CD4-positive, alpha-beta T cell (primary cell): ENCODE measurements at regions not wholly inside any gene's neighbourhood (a gene's known extent, or its start where the extent isn't known, plus 50 kb on each side); places are given as distances from the start of the nearest gene placed in this dataset.
"Not testable (repeated sequence)": the region's sequence is repeated elsewhere in the genome, so short reads cannot be mapped to it uniquely, and the experiment has no call there.

Experiments
- ATAC-seq: fragments of 200-7000 bp; cut with Tn5 transposase; one replicate; pipeline ENCODE4 v1.10.0; 2022; ENCODE audit warnings: mild to moderate bottlenecking; ENCODE audit not compliant: poor library complexity
- CTCF ChIA-PET: fragments of 350-600 bp; sonication (Branson Sonifier 250); formaldehyde crosslinking; loops from one replicate; lab custom pipeline; 2021; ENCODE audit warnings: antibody characterized with exemption, inconsistent platforms; lab: Charles Lee
- POLR2A ChIA-PET: fragments of 350-600 bp; sonication (Branson Sonifier 250); formaldehyde crosslinking; loops from one replicate; lab custom pipeline; 2021; ENCODE audit warnings: antibody characterized with exemption, inconsistent platforms; lab: Charles Lee
- DNase-seq, 14 experiments: peaks; one replicate each; pipeline ENCODE4 v3.0.0-alpha.2; 2013 to 2020; ENCODE audit warnings: mixed read lengths in 2 of 14
- H3K27ac ChIP-seq, 2 donors: one replicate each; pipeline versions ENCODE4 v1.5.1 to v1.7.0; 2013; ENCODE audit warnings: low read length in 2 of 2, low read depth in 1 of 2, mild to moderate bottlenecking in 1 of 2
- H3K27me3 ChIP-seq, 2 experiments: 1 replicate in 1 of 2; 2 replicates in 1 of 2; pipeline versions ENCODE4 v1.6.1 to v1.7.0; 2013; ENCODE audit warnings: low read length in 2 of 2, control low read depth in 1 of 2, mild to moderate bottlenecking in 1 of 2, moderate library complexity in 1 of 2; ENCODE audit not compliant: insufficient read depth in 2 of 2, control insufficient read depth in 1 of 2
- H3K36me3 ChIP-seq: one replicate; pipeline ENCODE4 v1.6.1; 2013; ENCODE audit warnings: low read length, control low read depth; ENCODE audit not compliant: insufficient read depth
- H3K4me1 ChIP-seq: one replicate; pipeline ENCODE4 v1.6.1; 2013; ENCODE audit warnings: low read length, control low read depth; ENCODE audit not compliant: insufficient read depth
- H3K4me3 ChIP-seq: one replicate; pipeline ENCODE4 v1.5.1; 2013; ENCODE audit warnings: mild to moderate bottlenecking, low read length, moderate library complexity
- H3K9me3 ChIP-seq, 2 experiments: 1 replicate in 1 of 2; 2 replicates in 1 of 2; pipeline versions ENCODE4 v1.6.1 to v1.7.0; 2013; ENCODE audit warnings: low read length in 2 of 2, mild to moderate bottlenecking in 2 of 2, control low read depth in 1 of 2, moderate library complexity in 1 of 2; ENCODE audit not compliant: control insufficient read depth in 1 of 2, insufficient read depth in 1 of 2
- H3K27ac Mint-ChIP-seq: one replicate; pipeline ENCODE4 v1.8.0; 2020; ENCODE audit warnings: mixed read lengths
- H3K27me3 Mint-ChIP-seq: one replicate; pipeline ENCODE4 v1.8.0; 2021; ENCODE audit warnings: mixed read lengths
- H3K36me3 Mint-ChIP-seq: one replicate; pipeline ENCODE4 v1.8.0; 2021; ENCODE audit warnings: low read depth, mixed read lengths
- H3K4me1 Mint-ChIP-seq: one replicate; pipeline ENCODE4 v1.8.0; 2021; ENCODE audit warnings: low read depth, mixed read lengths
- H3K4me3 Mint-ChIP-seq: one replicate; pipeline ENCODE4 v1.8.0; 2020; ENCODE audit warnings: mild to moderate bottlenecking, mixed read lengths
- H3K9me3 Mint-ChIP-seq: one replicate; pipeline ENCODE4 v1.8.0; 2020; ENCODE audit warnings: mixed read lengths
- CTCF ChIP-seq: fragments of 200-600 bp; IDR thresholded peaks from one replicate; pipeline ENCODE4 v1.8.0; 2022; ENCODE audit warnings: antibody characterized with exemption, mild to moderate bottlenecking
- intact Hi-C, 2 experiments: fragments of 100-400 bp; cut with DNase I in 1 of 2; cut with micrococcal nuclease in 1 of 2; formaldehyde crosslinking; loops; one replicate each; pipeline versions ENCODE4 v1.15.1 to v1.9.0; 2023 to 2025; cut with DNase I, micrococcal nuclease

- H3K4me1 ChIP-seq, H3K27ac ChIP-seq, H3K4me3 Mint-ChIP-seq, H3K27ac Mint-ChIP-seq, H3K4me3 ChIP-seq, H3K27me3 Mint-ChIP-seq, POLR2A ChIA-PET, intact Hi-C loops, CTCF ChIA-PET, H3K36me3 Mint-ChIP-seq, H3K27me3 ChIP-seq, H3K36me3 ChIP-seq, ATAC-seq, DNase-seq, H3K4me1 Mint-ChIP-seq: not testable (repeated sequence)
- peaks cover 0 to 11% of the 10 kb centered on the region in 2 experiments for H3K9me3 ChIP-seq
- H3K9me3 Mint-ChIP-seq = peaks cover 13% of the 10 kb centered on the region
These were observed 170.7 kb downstream of the CRPPA start for GRCh38 chr7:16250655-16251054.

GRCh38 chr7:16249204-16249603 is 172.1 kb downstream of the CRPPA start:
- CTCF ChIA-PET, DNase-seq, H3K4me3 Mint-ChIP-seq, H3K4me3 ChIP-seq, H3K36me3 ChIP-seq, ATAC-seq, H3K36me3 Mint-ChIP-seq, H3K27me3 ChIP-seq, H3K27me3 Mint-ChIP-seq, H3K4me1 Mint-ChIP-seq, H3K27ac Mint-ChIP-seq, H3K27ac ChIP-seq, H3K4me1 ChIP-seq, H3K9me3 Mint-ChIP-seq, POLR2A ChIA-PET, intact Hi-C loops: not testable (repeated sequence)
- H3K9me3 ChIP-seq = peaks cover 0 to 11% of the 10 kb centered on the region in 2 experiments

GRCh38 chr7:16248556-16248955 is 172.8 kb downstream of the CRPPA start:
- H3K4me1 Mint-ChIP-seq, H3K27me3 Mint-ChIP-seq, ATAC-seq, H3K4me1 ChIP-seq, H3K4me3 ChIP-seq, DNase-seq, H3K9me3 Mint-ChIP-seq, H3K4me3 Mint-ChIP-seq, H3K27ac Mint-ChIP-seq, H3K27ac ChIP-seq, H3K36me3 ChIP-seq, intact Hi-C loops, H3K36me3 Mint-ChIP-seq, CTCF ChIA-PET, POLR2A ChIA-PET, H3K27me3 ChIP-seq: not testable (repeated sequence)
- peaks cover 0 to 11% of the 10 kb centered on the region in 2 experiments for H3K9me3 ChIP-seq

GRCh38 chr7:16244469-16244868 is 176.9 kb downstream of the CRPPA start:
- Histone ChIP-seq H3K4me3 (no peak overlapping the region), H3K36me3 (no peaks in the 10 kb centered on the region), H3K9me3 (peaks cover 0 to 11% of the 10 kb centered on the region in 2 experiments), H3K4me1 (no peaks in the 10 kb centered on the region), H3K27ac (no peak overlapping the region), H3K27me3 (no peaks in the 10 kb centered on the region)
- TF ChIP-seq CTCF = no peak
- Mint-ChIP-seq H3K9me3 (peaks cover 4% of the 10 kb centered on the region), H3K27ac (no peak overlapping the region), H3K4me1 (no peaks in the 10 kb centered on the region), H3K27me3 (no peaks in the 10 kb centered on the region), H3K36me3 (no peaks in the 10 kb centered on the region), H3K4me3 (no peak overlapping the region)
- intact Hi-C loops = no loop called here
- no peak for ATAC-seq
- CTCF ChIA-PET = no interaction called here
- POLR2A ChIA-PET = no interaction called here
- DNase-seq = no peak
